HAP-1 (cell line): ENCODE measurements at regions not wholly inside any gene's neighbourhood (a gene's known extent, or its start where the extent isn't known, plus 50 kb on each side); places are given as distances from the start of the nearest gene placed in this dataset.

Source experiments
- DNase-seq, 2 experiments: peaks; one replicate each; pipeline ENCODE4 v3.0.0-alpha.2; 2016 to 2020; ENCODE audit warnings: low spot score in 2 of 2
- H3K27me3 ChIP-seq: fragments of 250-450 bp; sonication (Bioruptor Pico); 2 replicates; pipeline ENCODE4 v1.5.1; 2020; ENCODE audit warnings: low read depth, mild to moderate bottlenecking, moderate library complexity
- H3K36me3 ChIP-seq: fragments of 250-450 bp; sonication (Bioruptor Pico); replicated peaks from 2 replicates; pipeline ENCODE4 v1.5.1; 2020; ENCODE audit warnings: mild to moderate bottlenecking
- H3K4me1 ChIP-seq: fragments of 250-450 bp; sonication (Bioruptor Pico); 2 replicates; pipeline ENCODE4 v1.5.1; 2020; ENCODE audit warnings: mild to moderate bottlenecking
- H3K4me3 ChIP-seq: fragments of 250-450 bp; sonication (Bioruptor Pico); 2 replicates; pipeline ENCODE4 v1.5.1; 2020; ENCODE audit warnings: mild to moderate bottlenecking, moderate library complexity
- H3K9me3 ChIP-seq: fragments of 250-450 bp; sonication (Bioruptor Pico); 2 replicates; pipeline ENCODE4 v1.5.1; 2020; ENCODE audit warnings: mild to moderate bottlenecking, moderate library complexity
- in situ Hi-C: fragments of 300-500 bp; cut with MboI; formaldehyde crosslinking; loops from 3 replicates; pipeline ENCODE4 v1.14.3; 2020; ENCODE audit warnings: low sequenced_read_pairs, inconsistent platforms, mixed read lengths

- Histone ChIP-seq H3K9me3 (no peaks in the 10 kb centered on the region), H3K4me1 (peaks cover 16% of the 10 kb centered on the region), H3K4me3 (no peak overlapping the region), H3K36me3 (no peaks in the 10 kb centered on the region), H3K27me3 (no peaks in the 10 kb centered on the region)
- no peak for DNase-seq
- in situ Hi-C loops: no loop called here
Observed at GRCh38 chr3:194246709-194247349, 104.3 kb downstream of the CPN2 start.

GRCh38 chr3:194247350-194247740 is 103.8 kb downstream of the CPN2 start:
- no peaks in the 10 kb centered on the region for H3K36me3 ChIP-seq
- H3K9me3 ChIP-seq: no peaks in the 10 kb centered on the region
- peaks cover 16% of the 10 kb centered on the region for H3K4me1 ChIP-seq
- H3K4me3 ChIP-seq: no peak overlapping the region
- DNase-seq: no peak
- in situ Hi-C loops: no loop called here
- no peaks in the 10 kb centered on the region for H3K27me3 ChIP-seq

- DNase-seq: no peak
- in situ Hi-C loops: no loop called here
- H3K4me3 ChIP-seq: no peak overlapping the region
- H3K36me3 ChIP-seq: no peaks in the 10 kb centered on the region
- H3K27me3 ChIP-seq: no peaks in the 10 kb centered on the region
- peaks cover 16% of the 10 kb centered on the region for H3K4me1 ChIP-seq
- no peaks in the 10 kb centered on the region for H3K9me3 ChIP-seq
Observed at GRCh38 chr3:194249323-194250097, 101.6 kb downstream of the CPN2 start.

- Histone ChIP-seq H3K9me3 (no peaks in the 10 kb centered on the region), H3K4me3 (no peak overlapping the region), H3K4me1 (peaks cover 16% of the 10 kb centered on the region), H3K27me3 (no peaks in the 10 kb centered on the region), H3K36me3 (no peaks in the 10 kb centered on the region)
- in situ Hi-C loops: no loop called here
- DNase-seq: no peak
Observed at GRCh38 chr3:194250098-194251002, 100.8 kb downstream of the CPN2 start.

GRCh38 chr3:194251007-194251406 is 100.1 kb downstream of the CPN2 start:
- no peak for DNase-seq
- in situ Hi-C loops: no loop called here
- H3K27me3 ChIP-seq: no peaks in the 10 kb centered on the region

GRCh38 chr3:194251461-194251860 is 99.7 kb downstream of the CPN2 start:
- in situ Hi-C loops: no loop called here

More at GRCh38 chr3:194251007-194251406, 100.1 kb downstream of the CPN2 start:
- H3K36me3 ChIP-seq: no peaks in the 10 kb centered on the region
- H3K9me3 ChIP-seq: no peaks in the 10 kb centered on the region
- H3K4me1 ChIP-seq: peaks cover 13% of the 10 kb centered on the region
- no peak overlapping the region for H3K4me3 ChIP-seq

GRCh38 chr3:194251891-194252560 is 99.1 kb downstream of the CPN2 start:
- in situ Hi-C loops: no loop called here
- Histone ChIP-seq H3K36me3 (no peaks in the 10 kb centered on the region), H3K27me3 (no peaks in the 10 kb centered on the region), H3K9me3 (no peaks in the 10 kb centered on the region), H3K4me1 (peaks cover 3% of the 10 kb centered on the region), H3K4me3 (no peak overlapping the region)
- DNase-seq: no peak

More at GRCh38 chr3:194251461-194251860, 99.7 kb downstream of the CPN2 start:
- DNase-seq: no peak
- Histone ChIP-seq H3K4me3 (no peak overlapping the region), H3K9me3 (no peaks in the 10 kb centered on the region), H3K36me3 (no peaks in the 10 kb centered on the region), H3K4me1 (peaks cover 8% of the 10 kb centered on the region), H3K27me3 (no peaks in the 10 kb centered on the region)

- Histone ChIP-seq H3K4me3 (no peak overlapping the region), H3K27me3 (no peaks in the 10 kb centered on the region), H3K36me3 (no peaks in the 10 kb centered on the region), H3K9me3 (no peaks in the 10 kb centered on the region), H3K4me1 (no peaks in the 10 kb centered on the region; the same call in 1 of the 2 replicates)
- DNase-seq: no peak
- in situ Hi-C loops: no loop called here
Observed at GRCh38 chr3:194253270-194253669, 97.9 kb downstream of the CPN2 start.

GRCh38 chr3:194254040-194254439 is 97.1 kb downstream of the CPN2 start:
- H3K4me1 ChIP-seq: no peaks in the 10 kb centered on the region; the same call in 1 of the 2 replicates
- no peaks in the 10 kb centered on the region for H3K27me3 ChIP-seq
- H3K36me3 ChIP-seq: no peaks in the 10 kb centered on the region
- no peaks in the 10 kb centered on the region for H3K9me3 ChIP-seq
- DNase-seq: no peak
- H3K4me3 ChIP-seq: no peak overlapping the region
- in situ Hi-C loops: no loop called here

- H3K9me3 ChIP-seq: no peaks in the 10 kb centered on the region
- no peaks in the 10 kb centered on the region; the same call in 1 of the 2 replicates for H3K4me1 ChIP-seq
- no peak overlapping the region for H3K4me3 ChIP-seq
- in situ Hi-C loops: no loop called here
- DNase-seq: no peak
- H3K36me3 ChIP-seq: no peaks in the 10 kb centered on the region
- H3K27me3 ChIP-seq: no peaks in the 10 kb centered on the region
Observed at GRCh38 chr3:194255252-194256039, 95.7 kb downstream of the CPN2 start.

GRCh38 chr3:194256040-194256945 is 94.8 kb downstream of the CPN2 start:
- Histone ChIP-seq H3K4me3 (no peak overlapping the region), H3K9me3 (no peaks in the 10 kb centered on the region), H3K36me3 (no peaks in the 10 kb centered on the region), H3K27me3 (no peaks in the 10 kb centered on the region), H3K4me1 (no peaks in the 10 kb centered on the region)
- in situ Hi-C loops: no loop called here
- no peak for DNase-seq

GRCh38 chr3:194257151-194257621 is 93.9 kb downstream of the CPN2 start:
- H3K4me3 ChIP-seq: no peak overlapping the region
- no peaks in the 10 kb centered on the region for H3K27me3 ChIP-seq
- no peaks in the 10 kb centered on the region for H3K36me3 ChIP-seq
- H3K9me3 ChIP-seq: no peaks in the 10 kb centered on the region
- DNase-seq: no peak
- in situ Hi-C loops: no loop called here
- no peaks in the 10 kb centered on the region for H3K4me1 ChIP-seq
